ENCODE measurements at regions not wholly inside any gene's neighbourhood (a gene's known extent, or its start where the extent isn't known, plus 50 kb on each side); places are given as distances from the start of the nearest gene placed in this dataset.

GRCh38 chr11:32184723-32185376 lies 94.0 kb downstream of the RCN1 start:
- Histone ChIP-seq H3K36me3 (no peaks in the 10 kb centered on the region), H3K4me3 (no peak overlapping the region), H3K27me3 (no peaks in the 10 kb centered on the region), H3K4me1 (no peaks in the 10 kb centered on the region), H3K27ac (no peak overlapping the region), H3K9me3 (no peaks in the 10 kb centered on the region)
- no peak for DNase-seq (ENCODE audit: extremely low spot score in 2 of 2)
- TF ChIP-seq POLR2A (IDR thresholded peaks at IDR 0.05) (no peak), POLR2AphosphoS5 (IDR thresholded peaks at IDR 0.05; ENCODE audit: insufficient read depth in 1 of 2, low read depth in 1 of 2) (no peak), CTCF (IDR thresholded peaks at IDR 0.05) (no peak)
- intact Hi-C loops (cut with DNase I) = no loop called here

- intact Hi-C loops (cut with DNase I) = no loop called here
- no peaks in the 10 kb centered on the region for H3K9me3 ChIP-seq
- H3K4me3 ChIP-seq = no peak overlapping the region
- H3K36me3 ChIP-seq = no peaks in the 10 kb centered on the region
- DNase-seq (ENCODE audit: extremely low spot score in 2 of 2) = no peak
- H3K27ac ChIP-seq = no peak overlapping the region
- no peaks in the 10 kb centered on the region for H3K4me1 ChIP-seq
- TF ChIP-seq POLR2AphosphoS5 (IDR thresholded peaks at IDR 0.05; ENCODE audit: insufficient read depth in 1 of 2, low read depth in 1 of 2) (no peak), CTCF (IDR thresholded peaks at IDR 0.05) (no peak), POLR2A (IDR thresholded peaks at IDR 0.05) (no peak)
- H3K27me3 ChIP-seq = no peaks in the 10 kb centered on the region
Measured at GRCh38 chr11:32186118-32186517, 95.2 kb downstream of the RCN1 start.

- TF ChIP-seq POLR2AphosphoS5 (IDR thresholded peaks at IDR 0.05; ENCODE audit: insufficient read depth in 1 of 2, low read depth in 1 of 2) = no peak
- no peak for TF ChIP-seq POLR2A (IDR thresholded peaks at IDR 0.05)
- TF ChIP-seq CTCF (IDR thresholded peaks at IDR 0.05) = no peak
- H3K9me3 ChIP-seq = no peaks in the 10 kb centered on the region
- no peak overlapping the region for H3K27ac ChIP-seq
- H3K4me1 ChIP-seq = no peaks in the 10 kb centered on the region
- no peaks in the 10 kb centered on the region for H3K27me3 ChIP-seq
- no peaks in the 10 kb centered on the region for H3K36me3 ChIP-seq
- no peak for DNase-seq (ENCODE audit: extremely low spot score in 2 of 2)
- intact Hi-C loops (cut with DNase I) = no loop called here
- no peak overlapping the region for H3K4me3 ChIP-seq
Measured at GRCh38 chr11:32187111-32187510, 96.2 kb downstream of the RCN1 start.

GRCh38 chr11:32188785-32189184 lies 97.9 kb downstream of the RCN1 start:
- Histone ChIP-seq H3K27ac (no peak overlapping the region), H3K36me3 (no peaks in the 10 kb centered on the region), H3K9me3 (no peaks in the 10 kb centered on the region), H3K4me3 (no peak overlapping the region), H3K4me1 (no peaks in the 10 kb centered on the region), H3K27me3 (no peaks in the 10 kb centered on the region)
- TF ChIP-seq POLR2A (IDR thresholded peaks at IDR 0.05) (no peak), CTCF (IDR thresholded peaks at IDR 0.05) (no peak), POLR2AphosphoS5 (IDR thresholded peaks at IDR 0.05; ENCODE audit: insufficient read depth in 1 of 2, low read depth in 1 of 2) (no peak)
- no peak for DNase-seq (ENCODE audit: extremely low spot score in 2 of 2)
- intact Hi-C loops (cut with DNase I) = no loop called here

GRCh38 chr11:32196137-32196536 lies 105.3 kb downstream of the RCN1 start:
- DNase-seq (ENCODE audit: extremely low spot score in 2 of 2) = no peak
- H3K9me3 ChIP-seq = no peaks in the 10 kb centered on the region
- intact Hi-C loops (cut with DNase I) = no loop called here
- no peak overlapping the region for H3K27ac ChIP-seq
- no peaks in the 10 kb centered on the region for H3K4me1 ChIP-seq
- TF ChIP-seq CTCF (IDR thresholded peaks at IDR 0.05) (no peak), POLR2A (IDR thresholded peaks at IDR 0.05) (no peak), POLR2AphosphoS5 (IDR thresholded peaks at IDR 0.05; ENCODE audit: insufficient read depth in 1 of 2, low read depth in 1 of 2) (no peak)
- H3K36me3 ChIP-seq = no peaks in the 10 kb centered on the region
- no peak overlapping the region for H3K4me3 ChIP-seq
- H3K27me3 ChIP-seq = no peaks in the 10 kb centered on the region
